Astrocyte (in vitro differentiated cells and primary cell): ENCODE measurements at regions not wholly inside any gene's neighbourhood (a gene's known extent, or its start where the extent isn't known, plus 50 kb on each side); places are given as distances from the start of the nearest gene placed in this dataset.

Experiments used
- DNase-seq: peaks from one replicate; pipeline ENCODE4 v3.0.0-alpha.2; 2010; ENCODE audit warnings: low read depth
- FAIRE-seq: peaks from 2 replicates; lab custom pipeline; 2011; peaks lifted over from hg19 to GRCh38; lab: Jason Lieb, UNC
- H2AFZ ChIP-seq: 2 replicates; pipeline ENCODE4 v1.6.0; 2012; ENCODE audit warnings: low read depth, low read length, inconsistent platforms
- H3K27ac ChIP-seq: 2 replicates; pipeline ENCODE4 v1.5.1; 2011; ENCODE audit warnings: low read depth, low read length, inconsistent platforms
- H3K27me3 ChIP-seq: 2 replicates; pipeline ENCODE4 v1.6.0; 2011; ENCODE audit warnings: low read length, inconsistent platforms; ENCODE audit not compliant: insufficient read depth
- H3K36me3 ChIP-seq: 2 replicates; pipeline ENCODE4 v1.5.1; 2011; ENCODE audit warnings: low read length, inconsistent platforms; ENCODE audit not compliant: insufficient read depth
- H3K4me1 ChIP-seq: 2 replicates; pipeline ENCODE4 v1.5.1; 2011; ENCODE audit warnings: low read length, inconsistent platforms; ENCODE audit not compliant: insufficient read depth
- H3K4me2 ChIP-seq: 2 replicates; pipeline ENCODE4 v1.6.0; 2012; ENCODE audit warnings: low read length, inconsistent platforms
- H3K4me3 ChIP-seq: 2 replicates; pipeline ENCODE4 v1.5.1; 2011; ENCODE audit warnings: low read depth, mild to moderate bottlenecking, low read length, inconsistent platforms; ENCODE audit not compliant: insufficient read depth
- H3K79me2 ChIP-seq: 2 replicates; pipeline ENCODE4 v1.6.0; 2012; ENCODE audit warnings: mild to moderate bottlenecking, low read length, inconsistent platforms; ENCODE audit not compliant: insufficient read depth
- H3K9ac ChIP-seq: 2 replicates; pipeline ENCODE4 v1.6.0; 2012; ENCODE audit warnings: mild to moderate bottlenecking, low read length, inconsistent platforms
- H3K9me3 ChIP-seq: 2 replicates; pipeline ENCODE4 v1.5.1; 2012; ENCODE audit warnings: low read depth, mild to moderate bottlenecking, low read length, inconsistent platforms; ENCODE audit not compliant: insufficient read depth
- H4K20me1 ChIP-seq: 2 replicates; pipeline ENCODE4 v1.6.0; 2012; ENCODE audit warnings: low read length, inconsistent platforms; ENCODE audit not compliant: insufficient read depth
- H3K27ac Mint-ChIP-seq: one replicate; pipeline ENCODE4 v1.8.0; 2021; ENCODE audit warnings: mild to moderate bottlenecking, mixed read lengths; ENCODE audit not compliant: unreplicated experiment
- H3K27me3 Mint-ChIP-seq: one replicate; pipeline ENCODE4 v1.8.0; 2021; ENCODE audit warnings: low read depth, mixed read lengths; ENCODE audit not compliant: unreplicated experiment
- H3K36me3 Mint-ChIP-seq: one replicate; pipeline ENCODE4 v1.8.0; 2021; ENCODE audit warnings: low read depth, mixed read lengths; ENCODE audit not compliant: unreplicated experiment
- H3K4me1 Mint-ChIP-seq: one replicate; pipeline ENCODE4 v1.8.0; 2021; ENCODE audit warnings: low read depth, mixed read lengths; ENCODE audit not compliant: unreplicated experiment
- H3K4me3 Mint-ChIP-seq: one replicate; pipeline ENCODE4 v1.8.0; 2021; ENCODE audit warnings: mild to moderate bottlenecking, moderate library complexity, mixed read lengths; ENCODE audit not compliant: unreplicated experiment
- H3K9me3 Mint-ChIP-seq: one replicate; pipeline ENCODE4 v1.8.0; 2021; ENCODE audit warnings: mild to moderate bottlenecking, mixed read lengths; ENCODE audit not compliant: unreplicated experiment
- CTCF ChIP-seq: IDR thresholded peaks from 2 replicates; pipeline ENCODE4 v1.5.1; 2011; ENCODE audit warnings: low read depth, mild to moderate bottlenecking, inconsistent platforms, low read length, moderate library complexity; ENCODE audit not compliant: insufficient read depth
- EZH2 ChIP-seq: IDR thresholded peaks from 2 replicates; pipeline ENCODE4 v1.6.1; 2012; ENCODE audit warnings: mild to moderate bottlenecking, low read length, inconsistent platforms; ENCODE audit not compliant: insufficient read depth

DNA sequence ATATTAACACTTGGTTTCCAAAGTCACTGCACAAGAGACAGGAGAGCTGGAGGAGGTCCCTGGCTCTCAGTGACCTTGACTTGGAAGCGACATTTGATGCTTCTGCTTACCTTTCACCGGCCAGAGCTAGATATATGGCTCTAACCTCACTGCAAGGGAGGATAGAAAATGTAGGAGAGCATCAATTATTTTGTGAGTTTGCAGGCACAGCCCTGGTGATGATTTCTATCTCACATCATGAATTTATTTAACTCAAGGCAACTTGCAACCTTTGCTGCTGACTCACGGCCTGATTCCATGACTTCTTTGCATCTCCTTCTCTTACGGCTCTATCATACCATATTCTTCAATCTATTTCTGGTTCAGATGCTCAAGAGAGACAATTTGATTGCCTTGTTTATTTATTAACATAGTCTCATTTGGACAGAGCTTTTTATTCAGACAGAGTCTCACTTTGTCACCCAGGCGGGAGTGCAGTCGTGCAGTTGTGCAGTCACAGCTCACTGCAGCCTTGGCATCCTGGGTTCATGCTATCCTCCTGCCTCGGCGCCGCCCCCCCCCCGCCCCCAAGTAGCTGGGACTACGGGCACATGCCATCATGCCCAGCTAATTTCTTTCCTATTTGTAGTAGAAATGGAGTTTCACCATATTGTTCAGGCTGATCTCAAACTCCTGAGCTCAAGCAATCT is 196.0 kb downstream of the REEP3 start:
- Histone ChIP-seq H3K36me3 (no peaks in the 10 kb centered on the region), H3K79me2 (no peaks in the 10 kb centered on the region), H4K20me1 (no peaks in the 10 kb centered on the region), H3K9me3 (no peaks in the 10 kb centered on the region), H3K9ac (no peak overlapping the region), H3K4me1 (peaks cover 29% of the 10 kb centered on the region), H2AFZ (no peak overlapping the region), H3K27ac (no peak overlapping the region), H3K4me3 (no peak overlapping the region), H3K27me3 (no peaks in the 10 kb centered on the region), H3K4me2 (no peak overlapping the region)
- TF ChIP-seq CTCF (no peak), EZH2 (no peak)
- Mint-ChIP-seq H3K27me3 (no peaks in the 10 kb centered on the region), H3K9me3 (no peaks in the 10 kb centered on the region), H3K4me1 (peaks cover 31% of the 10 kb centered on the region), H3K4me3 (no peak overlapping the region), H3K27ac (no peak overlapping the region), H3K36me3 (no peaks in the 10 kb centered on the region)
- DNase-seq (no peak), FAIRE-seq (no peak)

GRCh38 chr10:63718006-63718405 is 196.8 kb downstream of the REEP3 start:
- H3K4me1 Mint-ChIP-seq = peaks cover 28% of the 10 kb centered on the region
- no peaks in the 10 kb centered on the region for H3K9me3 Mint-ChIP-seq
- H3K4me2 ChIP-seq = peak overlapping the region; percentile 36
- H3K27ac ChIP-seq = no peak overlapping the region
- no peak overlapping the region for H3K9ac ChIP-seq
- H3K27ac Mint-ChIP-seq = peak overlapping the region; percentile 56
- no peaks in the 10 kb centered on the region for H4K20me1 ChIP-seq
- peak overlapping the region; percentile 38 for H2AFZ ChIP-seq
- no peaks in the 10 kb centered on the region for H3K36me3 ChIP-seq
- H3K9me3 ChIP-seq = no peaks in the 10 kb centered on the region
- H3K4me1 ChIP-seq = peaks cover 20% of the 10 kb centered on the region
- H3K4me3 ChIP-seq = no peak overlapping the region
- H3K4me3 Mint-ChIP-seq = no peak overlapping the region
- DNase-seq (no peak), FAIRE-seq (no peak)
- H3K27me3 Mint-ChIP-seq = peaks cover 1% of the 10 kb centered on the region
- no peaks in the 10 kb centered on the region for H3K27me3 ChIP-seq
- H3K36me3 Mint-ChIP-seq = no peaks in the 10 kb centered on the region
- TF ChIP-seq CTCF (no peak), EZH2 (no peak)
- H3K79me2 ChIP-seq = no peaks in the 10 kb centered on the region

DNA sequence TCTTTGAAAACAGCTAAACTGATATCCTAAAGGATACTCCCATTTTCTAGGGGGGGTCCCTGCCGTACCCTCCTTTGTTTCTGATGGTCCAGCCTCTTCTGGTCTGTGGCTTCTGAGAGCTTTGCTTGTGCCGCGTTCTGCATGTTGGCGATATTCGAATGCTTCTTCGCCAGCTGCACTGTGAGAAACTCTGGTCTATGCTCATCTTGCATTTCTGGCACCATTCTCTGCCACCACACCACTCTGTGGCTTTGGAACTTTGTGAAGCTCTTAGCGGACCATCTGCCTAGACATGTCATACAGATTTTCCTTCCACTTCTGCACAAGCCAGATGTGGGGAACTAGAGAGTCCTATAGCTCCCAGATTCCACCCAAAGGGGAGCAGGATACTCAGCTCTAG is 197.2 kb downstream of the REEP3 start:
- peaks cover 1% of the 10 kb centered on the region for H3K27me3 Mint-ChIP-seq
- no peak overlapping the region for H3K4me3 Mint-ChIP-seq
- no peaks in the 10 kb centered on the region for H3K9me3 Mint-ChIP-seq
- peak overlapping the region; percentile 56 for H3K27ac Mint-ChIP-seq
- no peak overlapping the region for H3K4me3 ChIP-seq
- no peaks in the 10 kb centered on the region for H3K36me3 Mint-ChIP-seq
- no peaks in the 10 kb centered on the region for H3K79me2 ChIP-seq
- FAIRE-seq (no peak), DNase-seq (no peak)
- no peaks in the 10 kb centered on the region for H3K36me3 ChIP-seq
- no peaks in the 10 kb centered on the region for H3K9me3 ChIP-seq
- peaks cover 25% of the 10 kb centered on the region for H3K4me1 Mint-ChIP-seq
- no peak overlapping the region for H3K4me2 ChIP-seq
- H3K9ac ChIP-seq = no peak overlapping the region
- H3K4me1 ChIP-seq = peaks cover 16% of the 10 kb centered on the region
- no peak for TF ChIP-seq EZH2
- TF ChIP-seq CTCF = no peak
- no peak overlapping the region for H3K27ac ChIP-seq
- no peak overlapping the region for H2AFZ ChIP-seq
- no peaks in the 10 kb centered on the region for H3K27me3 ChIP-seq
- no peaks in the 10 kb centered on the region for H4K20me1 ChIP-seq
